GM12892 (cell line): ENCODE measurements at regions not wholly inside any gene's neighbourhood (a gene's known extent, or its start where the extent isn't known, plus 50 kb on each side); places are given as distances from the start of the nearest gene placed in this dataset.

Source experiments
- POLR2A ChIP-seq: IDR thresholded peaks from 2 replicates; pipeline ENCODE4 v1.6.1; 2011; ENCODE audit warnings: low read depth, low read length, control low read depth
- POLR2AphosphoS5 ChIP-seq: IDR thresholded peaks from 2 replicates; pipeline ENCODE4 v1.6.1; 2011; ENCODE audit warnings: low read depth, low read length, control low read depth
- TAF1 ChIP-seq: IDR thresholded peaks from 2 replicates; pipeline ENCODE4 v1.6.1; 2011; ENCODE audit warnings: low read depth, mild to moderate bottlenecking, control low read depth, low read length, borderline replicate concordance

- no peak for TF ChIP-seq TAF1
- TF ChIP-seq POLR2AphosphoS5: no peak
- no peak for TF ChIP-seq POLR2A
Observed at GRCh38 chr13:79987323-79987722, 353.6 kb downstream of the SPRY2 start.
